H9 (cell line): ENCODE measurements at regions not wholly inside any gene's neighbourhood (a gene's known extent, or its start where the extent isn't known, plus 50 kb on each side); places are given as distances from the start of the nearest gene placed in this dataset.

Experiments
- DNase-seq: peaks from one replicate; pipeline ENCODE4 v3.0.0-alpha.2; 2017
- H2AFZ ChIP-seq: one replicate; pipeline ENCODE4 v1.6.1; 2013; ENCODE audit warnings: mild to moderate bottlenecking, low read length, control low read depth, moderate library complexity
- H2AK5ac ChIP-seq: 2 replicates; pipeline ENCODE4 v1.6.1; 2013; ENCODE audit warnings: low read length, control low read depth, mixed read lengths; ENCODE audit not compliant: insufficient read length
- H2BK120ac ChIP-seq: one replicate; pipeline ENCODE4 v1.6.1; 2013; ENCODE audit warnings: low read depth, mild to moderate bottlenecking, low read length, control low read depth, inconsistent platforms; ENCODE audit not compliant: poor library complexity, severe bottlenecking
- H2BK12ac ChIP-seq: 2 replicates; pipeline ENCODE4 v1.6.1; 2013; ENCODE audit warnings: low read length, control low read depth, mixed read lengths, low read depth; ENCODE audit not compliant: insufficient read length
- H2BK15ac ChIP-seq: 2 replicates; pipeline ENCODE4 v1.6.1; 2013; ENCODE audit warnings: low read depth, low read length, control low read depth
- H2BK20ac ChIP-seq: one replicate; pipeline ENCODE4 v1.6.1; 2013; ENCODE audit warnings: low read depth, mild to moderate bottlenecking, low read length, control low read depth, inconsistent platforms; ENCODE audit not compliant: poor library complexity, severe bottlenecking
- H2BK5ac ChIP-seq: 2 replicates; pipeline ENCODE4 v1.6.1; 2013; ENCODE audit warnings: low read length, control low read depth, mixed read lengths; ENCODE audit not compliant: insufficient read length
- H3K14ac ChIP-seq: 2 replicates; pipeline ENCODE4 v1.6.1; 2013; ENCODE audit warnings: low read length, control low read depth; ENCODE audit not compliant: insufficient read depth
- H3K18ac ChIP-seq: 2 replicates; pipeline ENCODE4 v1.6.1; 2013; ENCODE audit warnings: low read depth, mild to moderate bottlenecking, mixed read lengths, low read length, control low read depth; ENCODE audit not compliant: insufficient read length
- H3K23ac ChIP-seq: 2 replicates; pipeline ENCODE4 v1.6.1; 2013; ENCODE audit warnings: low read length, control low read depth, mixed read lengths, low read depth; ENCODE audit not compliant: insufficient read length
- H3K23me2 ChIP-seq: 2 replicates; pipeline ENCODE4 v1.6.1; 2013; ENCODE audit warnings: low read depth, mild to moderate bottlenecking, mixed read lengths, low read length, control low read depth; ENCODE audit not compliant: insufficient read length, poor library complexity, severe bottlenecking
- H3K27ac ChIP-seq: 2 replicates; pipeline ENCODE4 v1.5.1; 2013; ENCODE audit warnings: low read length, control low read depth, mixed read lengths, low read depth; ENCODE audit not compliant: insufficient read length
- H3K27me3 ChIP-seq: 2 replicates; pipeline ENCODE4 v1.6.1; 2013; ENCODE audit warnings: low read length, control low read depth, inconsistent platforms; ENCODE audit not compliant: insufficient read depth
- H3K4ac ChIP-seq: 2 replicates; pipeline ENCODE4 v1.6.1; 2013; ENCODE audit warnings: low read depth, mild to moderate bottlenecking, control low read depth, inconsistent platforms, low read length, moderate library complexity
- H3K4me1 ChIP-seq: 2 replicates; pipeline ENCODE4 v1.6.1; 2013; ENCODE audit warnings: low read length, control low read depth, inconsistent platforms; ENCODE audit not compliant: insufficient read depth
- H3K4me2 ChIP-seq: 2 replicates; pipeline ENCODE4 v1.6.1; 2013; ENCODE audit warnings: low read length, control low read depth, mixed read lengths; ENCODE audit not compliant: insufficient read length, insufficient read depth
- H3K56ac ChIP-seq: 2 replicates; pipeline ENCODE4 v1.6.1; 2013; ENCODE audit warnings: low read depth, mild to moderate bottlenecking, mixed read lengths, low read length, control low read depth; ENCODE audit not compliant: insufficient read length
- H3K79me1 ChIP-seq: 2 replicates; pipeline ENCODE4 v1.6.1; 2013; ENCODE audit warnings: low read depth, mild to moderate bottlenecking, moderate library complexity, low read length, control low read depth, inconsistent platforms; ENCODE audit not compliant: insufficient read depth, poor library complexity, severe bottlenecking
- H3K79me2 ChIP-seq: 2 replicates; pipeline ENCODE4 v1.6.1; 2013; ENCODE audit warnings: low read length, control low read depth, inconsistent platforms; ENCODE audit not compliant: insufficient read depth
- H3K9ac ChIP-seq: 2 replicates; pipeline ENCODE4 v1.6.1; 2013; ENCODE audit warnings: low read length, control low read depth, mixed read lengths; ENCODE audit not compliant: insufficient read length; ENCODE audit errors: extremely low read depth
- H3K9me3 ChIP-seq: one replicate; pipeline ENCODE4 v1.6.1; 2013; ENCODE audit warnings: low read depth, low read length, inconsistent platforms; ENCODE audit not compliant: control insufficient read depth
- H3T11ph ChIP-seq: one replicate; pipeline ENCODE4 v1.6.1; 2013; ENCODE audit warnings: mild to moderate bottlenecking, low read length, control low read depth, inconsistent platforms
- H4K20me1 ChIP-seq: one replicate; pipeline ENCODE4 v1.6.1; 2013; ENCODE audit not compliant: control insufficient read depth, insufficient read length, insufficient read depth
- H4K5ac ChIP-seq: 2 replicates; pipeline ENCODE4 v1.6.1; 2013; ENCODE audit warnings: low read depth, mild to moderate bottlenecking, mixed read lengths, low read length, control low read depth; ENCODE audit not compliant: insufficient read length
- H4K8ac ChIP-seq: replicated peaks from 2 replicates; pipeline ENCODE4 v1.6.1; 2013; ENCODE audit warnings: low read length, control low read depth, mixed read lengths, low read depth; ENCODE audit not compliant: insufficient read length
- H4K91ac ChIP-seq: 2 replicates; pipeline ENCODE4 v1.6.1; 2013; ENCODE audit warnings: low read depth, mild to moderate bottlenecking, moderate library complexity, mixed read lengths, low read length, control low read depth; ENCODE audit not compliant: insufficient read length
- H3K27ac Mint-ChIP-seq, 3 experiments: 2 replicates in 2 of 3; 3 replicates in 1 of 3; pipeline ENCODE4 v1.8.0; 2020 to 2021; ENCODE audit warnings: mixed read lengths in 3 of 3, mild to moderate bottlenecking in 1 of 3, moderate library complexity in 1 of 3
- H3K27me3 Mint-ChIP-seq: 2 replicates; pipeline ENCODE4 v1.8.0; 2021; ENCODE audit warnings: low read depth, mild to moderate bottlenecking, moderate library complexity, mixed read lengths
- H3K36me3 Mint-ChIP-seq, 3 experiments: 2 replicates in 2 of 3; 3 replicates in 1 of 3; pipeline ENCODE4 v1.8.0; 2020 to 2021; ENCODE audit warnings: low read depth in 3 of 3, mixed read lengths in 3 of 3; ENCODE audit not compliant: insufficient read depth in 1 of 3
- H3K4me1 Mint-ChIP-seq, 2 experiments: 2 replicates each; pipeline ENCODE4 v1.8.0; 2020; ENCODE audit warnings: mixed read lengths in 2 of 2
- H3K4me3 Mint-ChIP-seq, 2 experiments: 2 replicates in 1 of 2; 3 replicates in 1 of 2; pipeline ENCODE4 v1.8.0; 2020 to 2021; ENCODE audit warnings: mild to moderate bottlenecking in 2 of 2, mixed read lengths in 2 of 2, moderate library complexity in 1 of 2
- H3K9me3 Mint-ChIP-seq, 2 experiments: 2 replicates in 1 of 2; 3 replicates in 1 of 2; pipeline ENCODE4 v1.8.0; 2020; ENCODE audit warnings: mild to moderate bottlenecking in 2 of 2, mixed read lengths in 2 of 2, moderate library complexity in 1 of 2
- CTCF ChIP-seq: fragments of 200-600 bp; sonication (generic); conservative IDR thresholded peaks from 3 replicates; pipeline ENCODE4 v1.8.0; 2021; ENCODE audit warnings: antibody characterized with exemption, mild to moderate bottlenecking
- WGBS: extraction: QIAGEN DNeasy Blood & Tissue Kit; methylation state at CpG from one replicate; pipeline ENCODE4 v1.1.7; 2013; ENCODE audit warnings: missing lambda C conversion rate, low lambda C conversion rate, mixed read lengths; ENCODE audit not compliant: insufficient read length; ENCODE audit errors: extremely low coverage; 5-methylcytosine and 5-hydroxymethylcytosine counted together

- no CpG with 5 or more reads among the region's 7 CpGs for WGBS
- H3K4me3 Mint-ChIP-seq: no peak overlapping the region
These were observed 419.2 kb downstream of the BUD13 start for GRCh38 chr11:116353589-116353988.

More at GRCh38 chr11:116353589-116353988, 419.2 kb downstream of the BUD13 start:
- H3K4me1 Mint-ChIP-seq: peaks cover 8 to 28% of the 10 kb centered on the region in 2 experiments
- peaks cover 0 to 10% (median 2%) of the 10 kb centered on the region in 3 experiments; a peak in 2 of 7 replicates for H3K36me3 Mint-ChIP-seq
- H2AK5ac ChIP-seq: no peak overlapping the region
- no peak overlapping the region for H2AFZ ChIP-seq
- no peaks in the 10 kb centered on the region for H3K9me3 ChIP-seq
- no peaks in the 10 kb centered on the region for H3K79me1 ChIP-seq
- no peaks in the 10 kb centered on the region for H4K20me1 ChIP-seq
- no peak overlapping the region; the same call in 1 of the 2 replicates for H3K14ac ChIP-seq
- no peak for TF ChIP-seq CTCF
- no peaks in the 10 kb centered on the region for H3K79me2 ChIP-seq
- H3K9ac ChIP-seq: no peak overlapping the region
- H3K27ac Mint-ChIP-seq: no peak overlapping the region; a peak in 1 of 7 replicates
- H4K91ac ChIP-seq: no peak overlapping the region
- H3K18ac ChIP-seq: no peak overlapping the region
- no peaks in the 10 kb centered on the region for H3K4me1 ChIP-seq
- H2BK20ac ChIP-seq: no peak overlapping the region
- H4K5ac ChIP-seq: no peak overlapping the region
- H2BK12ac ChIP-seq: no peak overlapping the region
- H4K8ac ChIP-seq: no peak overlapping the region
- H3K9me3 Mint-ChIP-seq: no peaks in the 10 kb centered on the region; a peak in 1 of 5 replicates
- H2BK120ac ChIP-seq: no peak overlapping the region
- no peak overlapping the region for H3K56ac ChIP-seq
- H3K27ac ChIP-seq: no peak overlapping the region
- H3K23ac ChIP-seq: no peak overlapping the region
- H2BK15ac ChIP-seq: no peak overlapping the region
- no peaks in the 10 kb centered on the region for H3K23me2 ChIP-seq
- DNase-seq: no peak
- no peak overlapping the region for H3K4ac ChIP-seq
- no peaks in the 10 kb centered on the region for H3K27me3 ChIP-seq
- H3K27me3 Mint-ChIP-seq: peaks cover 5% of the 10 kb centered on the region; the same call in 1 of the 2 replicates
- H2BK5ac ChIP-seq: no peak overlapping the region
- no peak overlapping the region for H3K4me2 ChIP-seq
- H3T11ph ChIP-seq: no peak overlapping the region
